IPS-11a (cell line): ENCODE measurements at regions not wholly inside any gene's neighbourhood (a gene's known extent, or its start where the extent isn't known, plus 50 kb on each side); places are given as distances from the start of the nearest gene placed in this dataset.

Experiments used
- H3K4me3 ChIP-seq: one replicate; pipeline ENCODE4 v1.5.1; 2013; ENCODE audit warnings: low read depth, low read length, control low read depth

DNA sequence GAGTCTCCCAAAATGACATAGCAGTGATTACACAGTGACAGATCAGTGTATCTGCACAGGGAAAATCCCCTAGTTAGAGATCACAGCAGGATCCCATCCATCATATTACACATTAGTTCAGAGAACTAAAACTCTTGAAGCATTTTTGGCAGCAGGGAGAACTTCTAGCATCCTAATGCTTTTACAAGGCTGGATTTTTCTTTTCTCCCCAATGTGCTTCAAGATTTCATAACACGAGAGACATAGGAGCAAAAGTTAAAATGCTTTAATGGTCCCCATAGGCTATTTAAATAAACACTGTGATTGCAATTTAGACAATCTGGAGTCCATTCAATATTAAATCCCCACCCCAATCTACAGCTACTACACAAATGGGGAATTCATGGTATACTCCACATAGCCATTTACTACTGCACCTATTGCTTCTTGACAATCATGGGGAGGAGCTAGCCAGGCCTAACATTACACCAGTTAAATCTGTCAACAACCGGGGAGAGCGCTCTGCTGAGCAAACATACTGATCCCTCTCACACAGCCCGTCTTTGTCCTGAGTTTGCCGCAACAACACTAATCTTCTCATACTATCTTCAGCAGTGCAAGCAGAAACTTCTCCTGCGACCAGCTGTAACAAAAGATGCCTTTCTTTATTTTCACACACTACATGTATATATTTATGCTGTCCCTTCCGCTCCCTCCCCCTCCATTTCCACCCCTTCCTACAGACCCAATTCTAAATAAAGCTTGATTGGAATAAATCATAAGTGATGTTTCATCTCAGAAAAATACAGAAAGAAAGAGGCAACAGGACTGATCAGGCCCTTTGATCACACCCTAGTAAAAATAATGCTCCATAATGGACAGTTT is 120.3 kb upstream of the SOX5 start:
- no peak overlapping the region for H3K4me3 ChIP-seq

GRCh38 chr12:24066865-24067264 is 117.4 kb upstream of the SOX5 start:
- no peak overlapping the region for H3K4me3 ChIP-seq

DNA sequence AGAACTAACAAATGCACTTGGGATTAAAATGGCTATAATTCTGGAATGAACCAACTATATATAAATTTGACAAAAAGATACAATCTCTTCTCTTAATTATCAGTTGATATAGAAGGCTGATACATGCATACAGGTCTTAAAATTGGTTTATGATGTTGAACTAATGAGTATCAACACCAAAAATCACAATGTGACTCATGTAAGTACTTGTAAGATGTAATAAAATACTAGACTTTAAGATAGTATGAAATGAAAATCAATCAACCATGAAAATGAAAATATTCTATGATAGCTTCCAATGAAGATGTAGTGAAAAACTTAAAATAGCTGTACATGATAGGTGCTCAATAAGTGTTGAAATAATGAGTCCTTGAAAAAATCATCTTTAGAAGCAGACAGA is 116.6 kb upstream of the SOX5 start:
- H3K4me3 ChIP-seq: no peak overlapping the region

GRCh38 chr12:24062642-24063245 is 113.3 kb upstream of the SOX5 start:
- H3K4me3 ChIP-seq: no peak overlapping the region

DNA sequence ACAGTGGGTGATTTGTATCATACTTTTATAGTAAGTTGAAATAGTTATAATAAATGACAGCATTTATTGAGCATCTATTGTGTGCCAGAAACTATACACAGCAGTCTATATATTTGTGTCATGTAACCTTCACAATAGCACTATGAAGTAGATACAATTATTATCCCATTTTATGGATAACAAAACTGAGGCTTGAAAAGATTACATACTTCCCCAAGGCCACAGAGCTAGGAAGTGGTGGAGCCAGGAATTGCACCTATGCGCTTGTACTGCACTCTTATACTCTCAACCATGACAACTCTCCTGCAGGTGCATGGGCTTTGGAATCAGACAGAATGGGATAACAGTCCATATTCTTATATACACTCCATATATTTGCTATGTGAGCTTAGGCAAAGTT is 110.6 kb upstream of the SOX5 start:
- no peak overlapping the region for H3K4me3 ChIP-seq

DNA sequence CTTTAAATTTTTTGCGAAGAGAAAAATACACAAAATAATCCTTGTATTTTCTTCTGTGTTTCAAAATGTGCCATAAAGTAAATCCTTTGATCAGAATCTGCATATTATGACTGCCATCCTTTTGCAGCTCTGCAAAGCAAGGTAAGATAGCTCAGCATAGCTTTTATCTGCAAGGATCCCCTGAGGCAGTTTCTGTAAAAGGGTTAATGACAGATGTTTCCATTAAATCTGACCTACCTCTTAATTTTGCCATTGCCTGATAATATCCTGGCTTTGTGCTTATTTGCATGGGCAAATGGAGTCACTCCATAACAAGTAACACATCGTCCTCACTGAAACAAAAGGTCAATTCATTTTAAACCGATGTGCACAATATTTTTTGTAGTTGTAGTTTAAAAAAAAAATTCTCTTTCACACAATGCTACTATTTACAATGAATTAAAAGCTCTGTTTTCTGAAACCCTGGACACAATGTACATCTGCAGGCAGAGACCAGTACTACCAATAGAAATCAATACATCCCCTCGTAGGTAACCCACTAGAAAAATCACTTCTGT is 108.5 kb upstream of the SOX5 start:
- H3K4me3 ChIP-seq: no peak overlapping the region

DNA sequence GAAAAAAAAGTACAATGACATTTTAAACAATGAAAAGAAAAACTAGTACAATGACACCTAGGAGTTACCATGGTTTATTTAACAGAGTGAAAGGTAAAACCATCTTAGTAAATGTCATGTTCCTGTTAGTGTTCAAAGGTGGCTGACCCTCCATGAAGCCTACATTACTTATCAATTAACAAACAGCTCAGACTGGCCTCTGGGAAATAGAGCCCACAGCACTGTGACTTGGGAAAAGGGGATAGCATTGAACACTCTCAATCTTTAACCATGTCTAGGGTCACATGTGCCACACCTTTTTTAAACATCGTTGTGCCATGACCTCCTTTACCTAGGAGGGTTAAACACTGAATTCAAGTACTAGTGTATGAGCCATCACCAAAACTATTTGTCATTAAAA is 106.3 kb upstream of the SOX5 start:
- no peak overlapping the region for H3K4me3 ChIP-seq

DNA sequence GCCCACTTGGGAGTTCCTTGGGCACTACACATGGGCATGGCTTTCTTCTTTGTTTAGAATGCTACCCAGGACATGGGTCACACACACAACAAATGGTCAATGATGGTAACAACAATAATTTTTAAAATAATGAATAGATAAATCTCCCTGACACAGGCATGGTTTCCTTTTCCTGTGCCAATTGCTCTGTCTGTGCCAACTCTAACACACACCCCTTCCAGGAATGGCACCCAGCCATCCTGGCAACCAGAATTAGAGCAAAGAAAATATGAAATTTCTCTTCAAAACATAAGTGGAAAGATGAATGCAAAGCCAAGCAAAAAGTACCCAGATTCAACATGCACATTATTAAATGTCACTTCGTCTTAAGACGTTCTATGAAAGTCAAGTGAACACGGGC is 104.9 kb upstream of the SOX5 start:
- H3K4me3 ChIP-seq: no peak overlapping the region

GRCh38 chr12:24049728-24050127 is 100.3 kb upstream of the SOX5 start:
- no peak overlapping the region for H3K4me3 ChIP-seq

DNA sequence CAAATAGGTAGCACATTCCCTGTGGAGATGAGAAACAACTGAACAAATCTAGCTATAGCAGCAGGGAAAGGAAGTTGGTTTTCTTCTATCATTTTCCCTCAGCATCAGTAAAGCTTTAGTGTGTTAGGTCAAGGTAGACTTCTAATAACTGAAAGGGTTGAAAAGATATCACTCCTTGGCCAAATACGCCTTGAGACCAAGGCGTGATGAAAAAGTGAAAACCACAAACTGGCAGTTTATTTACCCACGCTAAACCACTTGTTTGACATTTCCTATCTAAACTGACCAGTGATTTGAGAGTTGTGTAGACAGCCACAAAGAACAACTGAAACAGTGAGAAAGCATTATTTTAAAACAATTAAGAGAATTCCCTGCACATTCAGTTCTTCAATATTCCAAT is 99.6 kb upstream of the SOX5 start:
- H3K4me3 ChIP-seq: no peak overlapping the region

DNA sequence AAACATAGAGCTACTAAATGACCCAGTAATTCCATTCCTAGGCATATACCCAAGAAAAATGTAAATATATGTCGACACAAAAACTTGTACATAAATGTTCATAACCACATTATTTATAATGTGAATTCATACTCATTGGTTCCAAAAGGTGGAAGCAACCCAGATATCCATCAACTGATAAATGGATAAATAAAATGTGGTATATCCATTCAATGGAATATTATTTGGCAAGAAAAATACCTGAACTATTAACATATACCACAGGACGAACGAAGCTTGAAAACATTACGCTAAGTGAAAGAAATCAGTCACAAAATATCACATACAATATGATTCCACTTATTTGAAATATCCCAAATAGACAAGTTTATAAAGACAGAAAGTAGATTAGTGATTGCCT is 99.0 kb upstream of the SOX5 start:
- no peak overlapping the region for H3K4me3 ChIP-seq

GRCh38 chr12:24047326-24047725 is 97.9 kb upstream of the SOX5 start:
- no peak overlapping the region for H3K4me3 ChIP-seq

- H3K4me3 ChIP-seq: no peak overlapping the region
Observed at GRCh38 chr12:24045816-24046257, 96.4 kb upstream of the SOX5 start.

GRCh38 chr12:24044941-24045703 is 95.7 kb upstream of the SOX5 start:
- H3K4me3 ChIP-seq: no peak overlapping the region

DNA sequence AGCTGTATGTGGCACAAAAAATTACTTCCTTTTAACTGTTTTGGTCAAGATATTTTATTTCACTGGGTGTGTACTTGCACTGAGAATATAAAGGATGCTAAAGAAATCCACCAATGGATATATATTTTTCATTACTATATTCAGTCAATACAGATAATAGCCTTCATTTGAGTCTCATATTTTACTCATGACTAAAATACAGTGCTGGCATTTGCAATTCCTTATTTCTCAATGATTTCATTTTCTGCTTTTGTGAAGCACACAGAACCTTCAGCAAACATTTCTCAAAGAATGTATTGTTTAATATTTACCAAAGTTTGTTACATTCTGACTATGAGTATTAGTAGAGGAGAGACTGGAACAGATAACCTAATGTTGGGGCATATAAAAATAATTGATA is 93.2 kb upstream of the SOX5 start:
- H3K4me3 ChIP-seq: no peak overlapping the region

GRCh38 chr12:24039113-24039525 is 89.6 kb upstream of the SOX5 start:
- no peak overlapping the region for H3K4me3 ChIP-seq

DNA sequence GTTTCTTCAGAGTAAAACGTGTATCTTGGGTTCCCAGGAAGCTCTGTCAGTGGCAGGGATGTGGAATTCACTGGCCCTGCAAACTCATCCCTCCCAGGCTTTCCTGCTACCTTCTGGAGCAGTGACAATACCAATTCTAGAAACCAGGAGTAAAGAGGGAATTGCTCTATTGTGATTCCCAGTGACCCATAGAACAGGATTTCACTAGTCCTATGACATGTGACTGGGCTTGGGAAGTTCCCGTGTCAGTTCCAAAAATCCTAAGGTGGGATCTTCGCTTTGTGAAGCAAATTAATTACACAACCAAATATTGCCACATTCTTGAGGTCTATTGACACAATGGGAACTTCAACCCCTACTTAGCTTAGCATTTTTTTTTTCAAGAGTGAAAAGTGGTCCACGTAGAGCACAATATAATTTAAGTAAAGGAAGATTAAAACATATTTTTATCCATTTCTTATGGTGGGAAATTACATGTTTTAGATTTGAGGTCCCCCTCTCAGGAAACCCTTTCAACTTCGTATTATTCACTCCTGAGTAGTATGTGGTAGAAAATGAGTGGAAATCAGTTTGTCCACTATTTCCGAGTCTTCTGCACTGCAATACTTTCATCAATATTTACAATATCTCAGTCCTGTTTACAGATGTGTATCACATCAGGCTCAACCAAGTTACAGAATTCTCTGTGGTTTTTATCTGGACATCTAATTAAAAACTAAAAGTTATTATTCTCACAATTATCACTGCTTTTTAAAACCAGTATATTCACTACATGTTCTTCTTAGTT is 88.9 kb upstream of the SOX5 start:
- H3K4me3 ChIP-seq: no peak overlapping the region

GRCh38 chr12:24036438-24037216 is 87.2 kb upstream of the SOX5 start:
- no peak overlapping the region for H3K4me3 ChIP-seq

GRCh38 chr12:24034894-24035293 is 85.4 kb upstream of the SOX5 start:
- H3K4me3 ChIP-seq: no peak overlapping the region

DNA sequence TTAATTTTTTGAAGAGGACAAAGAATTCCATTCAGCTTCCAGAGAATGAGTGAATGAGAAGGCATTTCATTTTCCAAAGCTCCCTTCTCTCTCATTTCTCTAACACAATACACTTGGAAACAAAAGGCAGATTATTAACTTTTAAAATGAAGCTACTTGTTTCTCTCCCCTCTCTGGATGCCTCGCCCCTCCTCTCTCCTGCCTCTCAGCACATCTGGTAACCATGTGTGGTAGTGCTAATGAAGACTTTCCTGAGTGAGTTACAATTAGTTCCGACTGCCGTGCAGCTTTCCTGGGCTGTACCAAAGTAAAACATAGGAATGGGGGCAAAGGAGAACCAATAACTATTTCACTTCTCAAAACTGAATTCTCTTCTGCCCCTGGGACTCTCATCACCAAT is 84.7 kb upstream of the SOX5 start:
- H3K4me3 ChIP-seq: no peak overlapping the region
